SIG-M5 treated with dmso at 0.1 percent for 504 hours (cell line): ENCODE measurements at regions not wholly inside any gene's neighbourhood (a gene's known extent, or its start where the extent isn't known, plus 50 kb on each side); places are given as distances from the start of the nearest gene placed in this dataset.
"Not testable (repeated sequence)": the region's sequence is repeated elsewhere in the genome, so short reads cannot be mapped to it uniquely, and the experiment has no call there.

Experiments used
- DNase-seq: peaks from one replicate; lab custom pipeline; 2025; ENCODE audit not compliant: unreplicated experiment; lab: John Stamatoyannopoulos, UW

DNA sequence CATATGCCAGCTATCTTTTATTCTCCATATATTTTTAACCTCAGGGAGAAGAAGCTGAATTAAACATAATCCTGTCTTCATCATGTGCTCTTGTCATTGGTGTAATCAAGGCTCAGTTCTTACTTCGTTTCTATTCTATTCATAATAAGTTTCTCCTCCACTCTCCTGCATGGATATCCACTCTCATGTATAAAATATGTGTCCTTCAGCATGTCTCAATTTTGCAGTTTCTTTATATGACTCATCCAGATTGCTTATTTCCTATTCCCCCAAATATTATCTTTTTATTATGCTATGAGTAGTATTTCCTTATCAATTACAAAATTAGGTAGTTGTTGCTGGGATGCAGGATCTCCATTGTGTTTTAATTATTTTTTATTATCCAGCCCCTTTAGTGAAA lies 643.7 kb upstream of the ACO1 start:
- no peak for DNase-seq

DNA sequence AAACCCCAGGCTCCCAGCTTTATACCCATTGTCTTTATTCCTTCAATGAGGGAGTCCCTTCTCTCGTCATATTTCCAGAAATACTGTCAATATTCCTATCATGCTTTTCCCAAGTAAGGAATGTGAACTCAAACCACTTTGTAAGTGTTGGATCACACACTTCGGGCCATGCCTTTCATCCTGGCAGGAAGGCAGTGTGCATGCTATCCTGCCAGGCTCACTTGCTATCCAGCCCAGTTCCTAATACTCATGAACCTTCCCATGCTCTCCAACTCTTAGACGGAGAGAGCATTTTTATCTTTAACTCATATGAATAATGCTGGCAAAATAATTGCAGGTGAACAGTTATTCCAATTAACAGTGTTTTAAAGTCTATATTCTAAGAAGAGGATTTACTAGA lies 639.9 kb upstream of the ACO1 start:
- no peak for DNase-seq

DNA sequence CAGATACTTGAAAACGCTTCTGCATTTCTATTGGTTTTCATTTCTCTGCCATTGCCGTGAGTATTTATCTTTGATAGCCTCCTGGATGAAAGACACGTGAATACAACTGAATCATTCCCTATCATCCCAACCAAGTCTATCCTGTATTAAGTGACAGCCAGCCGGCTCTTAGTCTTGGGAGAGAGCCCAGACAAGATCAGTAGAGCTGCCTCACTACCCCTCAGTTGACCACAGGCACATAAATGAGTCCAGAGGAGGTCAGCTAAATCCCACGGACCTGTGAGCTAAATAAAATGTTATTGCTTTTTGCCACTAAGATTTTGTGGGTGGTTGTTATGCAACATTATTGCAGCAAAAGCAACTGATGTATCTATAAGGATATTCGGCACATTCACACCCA lies 639.0 kb upstream of the ACO1 start:
- no peak for DNase-seq

DNA sequence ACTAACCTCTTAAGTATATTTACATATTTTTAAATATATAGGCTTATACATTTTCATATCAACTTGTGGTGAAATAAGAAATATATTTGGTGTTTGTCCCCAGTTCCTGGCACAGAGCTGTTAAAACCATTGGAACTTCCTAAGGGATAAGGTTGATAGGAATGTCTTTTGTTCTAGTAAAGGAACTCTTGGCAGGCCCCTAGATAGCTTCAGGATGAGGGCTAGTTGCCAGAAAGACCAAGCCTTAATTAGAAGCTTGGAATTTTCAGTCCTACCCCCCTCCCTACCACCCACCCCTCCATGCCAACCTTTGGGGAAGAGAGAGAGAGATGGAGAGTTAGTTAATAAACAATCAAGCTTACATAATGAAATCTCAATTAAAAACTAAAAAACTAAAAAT lies 638.6 kb upstream of the ACO1 start:
- no peak for DNase-seq

DNA sequence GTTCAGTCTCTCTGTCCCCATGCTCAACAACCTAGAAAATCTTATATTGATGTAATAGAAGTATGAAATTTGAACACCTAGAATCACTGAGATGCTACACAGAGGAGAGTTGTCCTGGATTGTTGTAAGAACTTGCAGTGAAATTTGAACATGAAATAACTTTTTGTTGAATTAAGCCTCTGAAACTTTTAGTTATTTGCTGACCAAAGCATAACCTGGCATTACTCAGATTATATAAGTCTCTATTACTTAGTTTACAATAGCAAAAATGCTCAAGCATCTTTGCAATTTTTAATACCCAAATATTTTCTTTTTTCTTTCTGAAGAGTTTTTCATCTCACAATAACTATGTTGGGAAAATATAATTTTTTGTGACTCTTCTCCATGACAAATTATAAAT lies 630.7 kb upstream of the ACO1 start:
- DNase-seq, result no peak

DNA sequence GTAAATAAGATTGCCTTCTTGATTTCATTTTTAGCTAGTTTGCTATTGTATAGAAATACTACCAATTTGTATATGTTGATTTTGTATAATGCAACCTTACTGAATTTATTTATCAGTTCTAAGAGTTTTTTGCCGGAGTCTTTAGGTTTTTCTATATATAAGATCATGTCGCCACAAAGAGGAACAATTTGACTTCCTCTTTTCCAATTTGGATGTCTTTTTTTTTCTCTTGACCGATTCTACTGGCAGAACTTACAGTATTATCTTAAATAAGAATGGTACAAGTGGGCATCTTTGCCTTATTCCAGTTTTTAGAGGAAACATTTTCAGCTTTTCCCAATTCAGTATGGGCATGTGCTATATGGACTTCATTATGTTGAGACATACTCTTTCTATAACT lies 624.7 kb upstream of the ACO1 start:
- DNase-seq, result peak; percentile 2

DNA sequence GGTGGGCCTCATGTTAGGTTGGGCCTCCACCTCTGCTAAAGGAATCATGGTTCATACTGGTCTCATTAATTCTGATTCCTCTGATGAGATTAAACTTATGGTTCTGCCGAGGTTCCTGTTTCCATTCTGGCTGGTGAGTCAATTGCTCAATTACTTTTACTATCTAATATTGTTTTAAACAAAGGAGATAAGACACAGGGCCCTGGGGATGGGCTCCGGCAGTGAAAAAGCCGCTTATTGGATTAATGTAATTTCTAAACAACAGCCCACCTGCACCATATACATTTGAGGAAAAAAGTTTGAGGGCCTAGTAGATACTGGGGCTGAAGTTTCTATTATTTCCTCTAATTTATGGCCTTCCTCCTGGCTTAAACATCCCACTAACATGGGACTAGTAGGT lies 610.4 kb upstream of the ACO1 start:
- not testable (repeated sequence) for DNase-seq

DNA sequence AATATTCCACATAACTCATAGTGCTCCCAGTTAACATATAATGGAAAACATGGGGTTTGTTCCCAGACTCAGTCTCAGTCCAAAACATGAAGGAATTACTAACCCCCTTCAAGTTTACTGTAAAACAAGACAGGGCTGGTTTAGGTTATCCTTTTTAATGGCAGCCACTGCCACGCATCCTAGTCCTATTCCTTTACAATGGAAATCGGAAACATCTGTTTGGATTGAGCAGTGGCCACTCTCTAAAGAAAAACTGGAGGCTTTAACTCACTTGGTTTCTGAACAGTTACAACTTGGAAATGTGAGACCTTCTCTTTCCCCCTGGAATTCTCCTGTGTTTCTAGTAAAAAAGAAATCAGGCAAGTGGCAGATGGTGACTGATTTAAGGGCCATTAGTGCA lies 609.9 kb upstream of the ACO1 start:
- no peak for DNase-seq

DNA sequence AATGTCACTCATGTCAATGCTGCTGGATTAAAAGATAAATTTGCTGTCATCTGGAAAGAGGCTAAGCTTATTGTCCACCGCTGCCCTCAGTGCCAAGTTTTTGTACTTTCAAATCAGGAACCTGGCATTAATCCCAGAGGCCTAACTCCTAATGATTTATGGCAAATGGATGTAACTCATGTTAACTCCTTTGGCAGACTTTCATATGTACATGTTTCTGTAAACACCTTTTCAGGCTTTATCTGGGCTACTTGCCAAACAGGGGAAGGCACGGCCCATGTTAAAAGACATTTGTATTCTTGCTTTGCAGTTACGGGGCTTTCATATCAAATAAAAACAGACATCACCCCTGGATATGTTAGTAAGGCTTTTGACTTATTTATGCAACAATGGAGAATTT lies 608.0 kb upstream of the ACO1 start:
- no peak for DNase-seq

DNA sequence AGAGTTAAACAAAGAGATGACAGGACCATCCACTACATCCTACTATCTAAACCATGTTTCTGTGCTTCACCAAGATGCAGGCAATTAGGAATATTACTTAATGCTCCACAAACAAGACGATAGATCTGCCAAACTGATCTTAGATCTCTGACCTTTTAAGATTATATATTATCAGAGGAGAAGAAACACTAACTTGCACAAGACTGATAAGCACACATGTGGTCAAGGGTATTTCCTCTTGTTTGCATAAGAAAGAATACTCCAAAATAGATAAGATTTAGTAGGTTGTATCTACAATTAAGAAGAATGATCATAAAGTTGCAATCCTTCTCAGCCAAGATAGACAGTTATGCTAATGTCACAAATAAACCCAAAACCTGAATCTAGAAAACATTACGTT lies 601.0 kb upstream of the ACO1 start:
- no peak for DNase-seq

DNA sequence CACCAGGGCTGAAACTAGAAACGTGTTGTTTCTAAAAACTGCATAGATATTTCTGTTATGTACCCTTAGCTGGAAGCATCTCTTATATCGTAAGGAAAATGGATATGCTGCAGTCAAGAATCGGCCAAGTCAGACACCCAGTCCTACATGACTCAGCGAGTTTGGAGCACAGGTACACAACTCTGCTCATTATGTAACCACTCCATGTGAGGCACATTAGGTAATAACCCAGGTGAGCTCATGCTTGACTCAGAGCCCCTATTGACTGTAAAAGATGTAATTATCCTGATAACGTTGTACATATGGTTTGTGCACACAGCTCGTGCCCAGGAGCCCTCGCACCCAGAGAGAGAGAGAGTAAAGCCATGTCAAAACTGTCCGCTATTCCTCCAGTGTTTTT lies 593.7 kb upstream of the ACO1 start:
- DNase-seq, result no peak

DNA sequence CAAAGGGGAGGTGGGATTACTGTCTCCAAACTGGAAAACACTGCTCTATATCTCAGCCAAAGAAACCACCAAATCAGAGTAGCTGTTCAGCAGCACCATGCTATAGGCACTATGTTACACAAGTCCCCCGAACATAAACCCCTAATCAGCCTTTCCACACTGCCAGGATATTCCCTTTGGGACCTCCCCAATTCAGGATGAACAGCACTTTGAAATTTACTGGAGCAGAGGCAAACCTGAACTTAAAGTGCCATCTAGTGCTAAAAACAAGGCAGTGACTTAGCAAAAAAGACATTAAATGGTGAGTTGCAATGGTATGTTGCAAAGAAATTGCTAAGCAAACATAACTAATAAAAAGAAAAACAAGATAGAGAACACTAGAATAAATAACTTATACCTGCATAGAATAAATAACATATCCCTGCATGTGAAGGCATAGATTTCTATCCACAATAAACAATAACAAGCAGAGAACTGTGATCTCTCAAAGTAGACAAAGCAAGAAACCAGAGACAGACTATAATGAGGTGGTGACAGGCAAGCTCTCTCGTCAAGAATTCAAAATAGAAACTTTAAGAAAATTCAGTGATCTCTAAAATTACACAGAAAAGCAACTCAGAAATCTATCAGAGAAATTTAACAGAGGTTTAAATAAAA lies 584.4 kb upstream of the ACO1 start:
- DNase-seq, result peak; percentile 5

DNA sequence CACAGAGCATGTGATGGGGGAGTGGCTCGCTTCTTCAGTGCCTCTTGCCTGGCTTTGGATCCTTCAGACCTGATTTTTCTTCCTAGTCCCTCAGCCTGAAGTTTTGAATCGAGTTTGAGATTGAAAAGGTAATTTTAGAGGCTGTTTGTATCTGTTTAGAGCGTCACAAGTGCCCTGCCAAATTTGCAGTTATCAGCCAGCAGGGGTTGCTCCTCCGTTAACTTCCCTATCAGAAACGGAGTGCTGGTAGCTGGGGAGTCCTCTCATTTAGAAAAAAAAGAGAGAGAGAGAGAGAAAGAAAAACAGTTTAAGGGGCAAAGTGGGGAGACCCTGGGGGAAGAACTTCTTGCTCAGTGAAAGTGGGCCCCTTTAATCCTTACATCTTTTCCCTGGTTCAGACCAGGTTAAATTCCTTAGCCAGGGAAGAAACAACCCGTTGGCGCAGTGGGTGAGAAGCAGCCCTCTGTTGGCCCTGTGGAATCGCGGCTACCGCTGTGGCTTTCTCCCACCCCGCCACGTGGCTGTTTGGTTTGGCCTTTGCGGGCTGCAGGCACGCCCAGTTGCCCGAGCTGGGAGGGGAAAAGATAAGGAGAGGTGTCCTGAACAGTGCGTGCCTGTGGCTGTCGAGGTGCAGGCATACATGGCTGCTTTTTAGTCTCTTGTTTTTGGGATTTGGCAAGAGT lies 576.7 kb upstream of the ACO1 start:
- DNase-seq, result no peak

DNA sequence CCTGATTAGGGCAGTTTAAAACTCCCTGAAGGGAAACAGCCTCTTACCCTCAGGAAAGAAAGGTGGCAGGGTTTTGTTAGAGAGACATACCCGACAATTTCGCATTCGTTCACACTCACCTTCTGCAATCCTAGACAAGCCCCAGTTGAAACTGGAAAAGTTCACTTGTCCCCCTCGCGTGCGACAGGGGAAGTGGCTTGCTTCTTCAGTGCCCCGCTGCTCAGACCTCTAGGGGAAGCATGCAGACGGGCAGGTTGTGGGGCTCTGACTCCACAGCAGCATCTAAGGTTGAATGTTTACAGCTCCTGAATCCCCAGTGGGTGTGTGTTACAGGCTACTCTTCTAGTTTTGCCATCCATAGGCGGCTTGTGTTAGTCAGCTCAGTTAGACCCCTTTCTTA lies 575.7 kb upstream of the ACO1 start:
- DNase-seq, result no peak

DNA sequence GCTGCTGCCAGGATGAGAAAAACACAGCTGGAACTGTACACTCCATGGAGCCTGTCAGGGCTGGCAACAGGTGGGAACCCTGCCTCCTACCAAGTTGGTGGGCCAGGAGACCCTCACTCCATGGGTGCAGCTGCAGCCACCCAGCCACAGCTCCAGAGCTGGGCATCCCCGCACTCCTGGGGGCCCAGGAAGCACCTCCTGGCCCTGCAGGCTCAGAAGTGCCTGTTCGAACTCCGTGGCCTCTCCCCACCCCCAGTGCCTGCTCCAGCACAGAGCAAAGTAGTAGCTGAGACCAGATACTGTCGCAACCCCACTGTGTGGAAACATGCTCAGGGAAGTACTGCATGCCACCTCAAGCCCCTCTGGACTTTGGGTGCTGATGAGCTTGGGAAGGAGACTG lies 564.0 kb upstream of the ACO1 start:
- no peak for DNase-seq

DNA sequence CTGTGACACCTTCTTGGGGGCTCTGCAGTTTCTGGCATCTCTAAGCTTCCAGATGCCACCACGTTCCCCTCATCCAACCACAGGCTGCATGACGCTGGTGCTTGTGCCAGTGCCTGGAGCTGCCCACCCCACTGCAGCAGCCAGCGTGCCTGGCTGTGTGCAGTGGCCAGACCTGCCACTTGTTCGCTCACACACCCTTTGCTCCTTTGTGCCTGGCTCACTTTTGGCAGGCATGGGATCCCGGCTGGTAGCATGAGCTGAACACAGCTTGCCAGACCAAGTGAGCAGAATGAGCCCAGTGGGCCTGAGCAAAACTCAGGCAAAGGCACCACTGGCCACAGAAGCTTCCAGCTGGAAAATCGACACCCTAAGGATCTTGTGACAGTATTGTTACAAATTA lies 562.9 kb upstream of the ACO1 start:
- DNase-seq, result no peak

DNA sequence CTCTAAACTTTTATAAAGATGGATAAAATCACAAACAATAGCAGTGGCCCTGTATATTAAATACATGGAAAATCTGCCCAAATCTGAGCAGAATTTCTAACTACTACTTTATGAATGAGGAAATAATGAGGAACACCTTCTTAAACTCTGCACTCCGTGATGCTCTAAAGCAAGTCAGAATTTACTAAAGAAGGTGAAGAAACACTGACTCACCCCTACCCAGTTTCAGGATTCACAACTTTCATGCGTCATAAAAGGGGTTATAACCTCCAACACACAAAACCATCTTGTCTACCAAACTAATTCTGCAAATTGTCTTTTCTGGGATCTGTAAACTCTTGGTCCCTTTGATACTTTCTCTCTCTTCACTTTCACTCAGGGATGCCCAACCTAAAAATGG lies 561.1 kb upstream of the ACO1 start:
- no peak for DNase-seq

DNA sequence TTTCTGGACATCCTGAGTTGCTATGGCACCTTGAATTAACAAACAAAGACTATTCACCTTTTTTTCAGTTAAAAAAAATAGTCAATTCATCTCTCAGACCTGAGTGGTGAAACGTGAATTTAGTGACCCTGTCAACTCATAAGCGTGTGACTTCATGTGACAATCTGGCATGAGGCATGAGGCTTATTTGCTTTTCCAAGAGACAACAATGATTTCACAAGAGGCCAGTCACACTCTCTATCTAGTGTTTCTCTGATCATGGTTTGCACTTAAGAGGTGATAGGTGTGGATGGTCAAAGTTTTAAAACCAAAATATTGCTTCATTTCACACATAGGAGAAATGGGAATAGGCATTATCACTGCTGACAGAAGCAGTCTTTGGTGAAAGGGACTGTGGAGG lies 559.6 kb upstream of the ACO1 start:
- no peak for DNase-seq

DNA sequence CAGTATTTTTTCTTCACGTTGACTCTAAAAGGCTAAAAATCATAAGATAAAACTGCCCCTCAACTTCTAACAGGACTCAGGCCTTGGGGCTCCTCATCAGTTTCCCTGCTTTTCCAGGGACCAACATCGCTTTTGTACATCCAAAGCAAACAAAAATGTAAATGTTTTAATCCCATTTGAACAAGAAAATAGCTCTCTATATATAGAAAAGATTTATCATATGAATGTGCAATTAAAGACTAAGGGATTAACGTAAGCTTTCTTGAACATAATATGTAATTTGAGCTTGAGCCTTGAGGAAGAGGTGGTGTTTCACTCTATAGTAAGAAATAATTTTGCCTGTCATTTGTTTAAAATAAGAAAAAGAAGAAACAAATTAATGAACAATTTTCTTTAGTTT lies 547.2 kb upstream of the ACO1 start:
- no peak for DNase-seq

DNA sequence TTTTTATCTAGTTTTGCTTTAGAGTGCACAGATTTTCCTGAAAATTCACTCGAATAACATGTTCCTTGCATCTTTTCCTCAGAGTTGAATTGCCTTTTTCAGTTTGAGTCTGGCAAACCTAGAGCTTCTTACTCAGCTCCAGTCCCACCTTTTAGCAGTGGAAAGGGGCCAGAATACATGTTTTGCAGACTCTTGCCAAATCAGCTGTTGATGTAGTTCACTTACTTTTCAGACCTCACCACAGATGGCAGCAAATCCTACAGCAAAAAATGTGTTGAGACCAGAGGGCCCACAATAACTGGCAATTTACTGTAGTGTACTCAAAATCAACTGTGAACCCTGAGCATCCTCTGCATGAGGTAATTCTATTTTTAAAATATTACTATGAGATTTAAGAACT lies 545.2 kb upstream of the ACO1 start:
- no peak for DNase-seq

DNA sequence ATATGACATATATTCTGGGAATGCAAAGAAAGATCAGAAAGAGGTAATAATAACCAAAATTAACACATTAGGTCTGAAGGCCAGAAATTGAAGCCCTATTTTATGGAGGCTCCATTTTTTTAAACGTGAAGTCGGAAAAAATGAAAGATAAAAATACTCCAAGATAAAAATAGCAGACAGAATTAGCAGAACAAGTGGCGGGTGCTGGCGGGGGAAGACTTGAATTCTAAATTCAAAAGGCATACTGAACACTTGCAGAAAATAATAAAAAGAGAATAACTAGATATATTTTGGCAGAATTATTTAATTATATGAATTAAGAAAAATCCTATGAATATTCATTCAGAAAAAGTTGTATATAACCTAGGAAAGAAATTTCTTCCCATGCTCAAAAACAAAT lies 543.7 kb upstream of the ACO1 start:
- DNase-seq, result no peak

DNA sequence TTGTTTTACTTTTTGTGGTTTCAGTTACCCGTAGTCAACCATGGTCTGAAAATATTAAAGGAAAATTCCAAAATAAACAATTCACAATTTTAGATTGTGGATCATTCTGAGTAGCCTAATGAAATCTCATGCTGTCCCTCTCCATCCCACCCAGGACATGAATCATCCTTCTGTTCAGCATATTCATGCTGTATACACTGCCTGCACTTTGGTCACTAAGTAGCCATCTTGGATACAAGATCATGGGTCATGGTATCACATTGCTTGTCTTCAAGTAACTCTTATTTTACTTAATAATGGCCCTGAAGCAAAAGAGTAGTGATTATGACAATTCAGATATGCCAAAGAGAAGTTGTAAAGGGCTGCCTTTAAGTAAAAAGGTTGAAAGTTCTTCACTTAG lies 536.5 kb upstream of the ACO1 start:
- DNase-seq, result no peak
